ENCODE measurements at regions not wholly inside any gene's neighbourhood (a gene's known extent, or its start where the extent isn't known, plus 50 kb on each side); places are given as distances from the start of the nearest gene placed in this dataset.

DNA sequence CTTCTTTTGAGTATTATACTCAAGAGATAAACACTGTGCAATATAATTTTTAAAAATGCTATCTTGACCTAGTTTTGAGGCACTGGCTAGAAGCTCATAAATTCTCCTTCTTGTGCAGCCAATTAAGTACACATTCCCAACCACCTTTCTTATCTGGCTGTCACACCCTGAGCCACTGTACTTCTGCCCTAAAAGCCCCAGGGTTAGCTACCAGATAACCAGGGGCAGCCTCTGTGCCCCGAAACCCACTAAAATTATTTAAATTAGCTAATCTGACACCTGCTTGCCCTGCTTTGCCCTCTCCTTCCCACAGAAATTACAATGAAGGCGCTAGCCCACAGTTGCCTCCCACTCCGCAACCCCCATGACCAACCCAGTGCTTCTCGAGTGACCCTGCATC, 597.3 kb upstream of the TYRP1 start:
- no peak for FAIRE-seq
- intact Hi-C loops (cut with micrococcal nuclease), result no loop called here
- H2AFZ ChIP-seq (ENCODE audit: low read depth, low read length), result no peak overlapping the region
- TF ChIP-seq, protein P1, sequence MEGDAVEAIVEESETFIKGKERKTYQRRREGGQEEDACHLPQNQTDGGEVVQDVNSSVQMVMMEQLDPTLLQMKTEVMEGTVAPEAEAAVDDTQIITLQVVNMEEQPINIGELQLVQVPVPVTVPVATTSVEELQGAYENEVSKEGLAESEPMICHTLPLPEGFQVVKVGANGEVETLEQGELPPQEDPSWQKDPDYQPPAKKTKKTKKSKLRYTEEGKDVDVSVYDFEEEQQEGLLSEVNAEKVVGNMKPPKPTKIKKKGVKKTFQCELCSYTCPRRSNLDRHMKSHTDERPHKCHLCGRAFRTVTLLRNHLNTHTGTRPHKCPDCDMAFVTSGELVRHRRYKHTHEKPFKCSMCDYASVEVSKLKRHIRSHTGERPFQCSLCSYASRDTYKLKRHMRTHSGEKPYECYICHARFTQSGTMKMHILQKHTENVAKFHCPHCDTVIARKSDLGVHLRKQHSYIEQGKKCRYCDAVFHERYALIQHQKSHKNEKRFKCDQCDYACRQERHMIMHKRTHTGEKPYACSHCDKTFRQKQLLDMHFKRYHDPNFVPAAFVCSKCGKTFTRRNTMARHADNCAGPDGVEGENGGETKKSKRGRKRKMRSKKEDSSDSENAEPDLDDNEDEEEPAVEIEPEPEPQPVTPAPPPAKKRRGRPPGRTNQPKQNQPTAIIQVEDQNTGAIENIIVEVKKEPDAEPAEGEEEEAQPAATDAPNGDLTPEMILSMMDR (IDR thresholded peaks at IDR 0.05; ENCODE audit: extremely low read depth in 1 of 2, insufficient read depth in 1 of 2, low read depth in 1 of 2, low read length in 2 of 2), result no peak
- TF ChIP-seq POLR2A (IDR thresholded peaks at IDR 0.05; ENCODE audit: low read depth, low read length) (no peak), GATA2 (IDR thresholded peaks at IDR 0.05; ENCODE audit: insufficient read depth, insufficient read length, low read depth, low read length) (no peak), MYC (IDR thresholded peaks at IDR 0.05; ENCODE audit: low read depth, low read length) (no peak), FOS (IDR thresholded peaks at IDR 0.05; ENCODE audit: borderline replicate concordance, insufficient read depth, low read length) (no peak), POLR2AphosphoS5 (IDR thresholded peaks at IDR 0.05; ENCODE audit: insufficient read depth, low read depth, low read length) (no peak), EZH2 (IDR thresholded peaks at IDR 0.05; ENCODE audit: borderline replicate concordance, low read depth, low read length, severe bottlenecking) (no peak), JUN (IDR thresholded peaks at IDR 0.05; ENCODE audit: borderline replicate concordance, insufficient read depth, insufficient read length, low read depth) (no peak)
- TF ChIP-seq, protein P2, sequence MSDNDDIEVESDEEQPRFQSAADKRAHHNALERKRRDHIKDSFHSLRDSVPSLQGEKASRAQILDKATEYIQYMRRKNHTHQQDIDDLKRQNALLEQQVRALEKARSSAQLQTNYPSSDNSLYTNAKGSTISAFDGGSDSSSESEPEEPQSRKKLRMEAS (IDR thresholded peaks at IDR 0.05; ENCODE audit: insufficient read depth, insufficient read length), result no peak
- H3K4me2 ChIP-seq (ENCODE audit: insufficient read depth, low read length), result no peak overlapping the region
- no peaks in the 10 kb centered on the region for H4K20me1 ChIP-seq (replicated peaks; ENCODE audit: control insufficient read depth, extremely low read depth, insufficient read depth, low read length)
- H3K4me3 ChIP-seq (replicated peaks in 1 of 3; ENCODE audit: insufficient read depth in 1 of 3, low read depth in 1 of 3, low read length in 3 of 3), result no peak overlapping the region
- H3K27me3 ChIP-seq (ENCODE audit: control insufficient read depth in 2 of 2, insufficient read depth in 2 of 2, low read length in 2 of 2), result no peaks in the 10 kb centered on the region
- H3K36me3 ChIP-seq (ENCODE audit: control insufficient read depth in 2 of 2, extremely low read depth in 1 of 2, insufficient read depth in 2 of 2, low read length in 2 of 2), result no peaks in the 10 kb centered on the region
- H3K27ac ChIP-seq (ENCODE audit: insufficient read depth, low read depth, low read length), result no peak overlapping the region
- dilution Hi-C loops (cut with MboI; ENCODE audit: extremely low pct_ligation_motif_present, low sequenced_read_pairs), result no loop called here
- no peak overlapping the region for H3K9ac ChIP-seq (replicated peaks; ENCODE audit: extremely low read depth, insufficient read depth, low read length)
- CTCF ChIA-PET, result no interaction called here
- BruUV-seq (replicated peaks), result no TSS peak
- no peaks in the 10 kb centered on the region for H3K4me1 ChIP-seq (ENCODE audit: control insufficient read depth, extremely low read depth, insufficient read depth, low read length)
- DNase-seq (ENCODE audit: low read depth, low spot score), result no peak
- H3K79me2 ChIP-seq (ENCODE audit: control insufficient read depth, insufficient read depth, low read length), result no peaks in the 10 kb centered on the region
- peaks cover 3% of the 10 kb centered on the region for H3K9me3 ChIP-seq (replicated peaks; ENCODE audit: control insufficient read depth, insufficient read depth, low read length)
- POLR2A ChIA-PET, result no interaction called here
- H3K9me1 ChIP-seq (replicated peaks; ENCODE audit: control insufficient read depth, extremely low read depth, insufficient read depth, low read length), result no peaks in the 10 kb centered on the region
